ENCODE measurements at regions not wholly inside any gene's neighbourhood (a gene's known extent, or its start where the extent isn't known, plus 50 kb on each side); places are given as distances from the start of the nearest gene placed in this dataset.
"Not testable (repeated sequence)": the region's sequence is repeated elsewhere in the genome, so short reads cannot be mapped to it uniquely, and the experiment has no call there.

DNA sequence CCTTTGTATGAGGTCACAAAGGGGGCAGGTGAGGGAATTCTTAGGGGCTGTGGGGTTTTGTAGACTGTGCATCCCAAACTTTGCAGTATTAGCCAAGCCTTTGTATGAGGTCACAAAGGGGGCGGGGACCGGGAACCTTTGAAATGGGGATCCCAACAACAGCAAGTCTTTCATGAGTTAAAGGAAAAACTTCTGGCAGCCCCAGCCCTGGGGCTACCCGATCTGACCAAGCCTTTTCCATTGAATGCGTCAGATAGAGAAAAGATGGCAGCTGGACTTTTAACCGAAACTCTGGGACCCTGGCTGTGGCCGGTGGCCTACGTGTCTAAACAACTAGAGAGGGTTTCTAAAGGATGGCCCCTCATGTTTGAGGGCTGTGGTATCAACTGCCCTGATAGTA, 79.0 kb upstream of the RUBCNL start:
- not testable (repeated sequence) for DNase-seq (ENCODE audit: low spot score)

- no peak for DNase-seq (ENCODE audit: low spot score)
These were observed 76.7 kb upstream of the RUBCNL start for GRCh38 chr13:46463719-46464118.

DNA sequence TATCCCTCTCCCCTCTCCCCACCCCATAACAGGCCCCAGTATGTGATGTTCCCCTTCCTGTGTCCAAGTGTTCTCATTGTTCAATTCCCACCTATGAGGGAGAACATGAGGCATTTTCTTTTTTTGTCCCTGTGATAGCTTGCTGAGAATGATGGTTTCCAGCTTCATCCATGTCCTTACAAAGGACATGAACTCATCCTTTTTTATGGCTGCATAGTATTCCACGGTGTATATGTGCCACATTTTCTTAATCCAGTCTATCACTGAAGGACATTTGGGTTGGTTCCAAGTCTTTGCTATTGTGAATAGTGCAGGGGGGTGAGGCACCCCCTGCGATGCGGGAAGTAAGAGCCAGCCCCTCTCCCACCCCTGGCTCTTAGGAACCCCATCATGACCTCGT, 73.2 kb upstream of the RUBCNL start:
- DNase-seq (ENCODE audit: low spot score): not testable (repeated sequence)

GRCh38 chr13:46457255-46457654, 70.2 kb upstream of the RUBCNL start:
- DNase-seq (ENCODE audit: low spot score): not testable (repeated sequence)

- not testable (repeated sequence) for DNase-seq (ENCODE audit: low spot score)
These were observed 68.9 kb upstream of the RUBCNL start for GRCh38 chr13:46455924-46456323.

GRCh38 chr13:46451145-46451544, 64.1 kb upstream of the RUBCNL start:
- DNase-seq (ENCODE audit: low spot score): not testable (repeated sequence)

DNA sequence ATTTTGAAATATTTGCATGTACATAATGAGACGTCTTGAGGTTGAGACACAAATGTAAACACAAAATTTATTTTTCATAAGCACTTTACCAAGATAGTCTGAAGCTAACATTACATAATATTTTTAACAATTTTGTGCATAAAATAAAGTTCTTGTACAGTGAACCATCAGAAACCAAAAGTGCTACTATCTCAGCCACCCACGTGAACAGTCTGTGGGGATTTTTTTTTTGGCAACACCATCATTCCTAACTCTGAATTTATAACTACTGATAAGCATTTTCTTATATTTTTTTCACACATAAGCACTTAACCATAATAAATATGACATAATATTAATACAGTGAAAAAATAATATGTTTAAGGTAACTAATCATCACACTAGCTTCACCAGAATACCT, 62.9 kb upstream of the RUBCNL start:
- not testable (repeated sequence) for DNase-seq (ENCODE audit: low spot score)

GRCh38 chr13:46448148-46448547, 61.1 kb upstream of the RUBCNL start:
- not testable (repeated sequence) for DNase-seq (ENCODE audit: low spot score)

DNA sequence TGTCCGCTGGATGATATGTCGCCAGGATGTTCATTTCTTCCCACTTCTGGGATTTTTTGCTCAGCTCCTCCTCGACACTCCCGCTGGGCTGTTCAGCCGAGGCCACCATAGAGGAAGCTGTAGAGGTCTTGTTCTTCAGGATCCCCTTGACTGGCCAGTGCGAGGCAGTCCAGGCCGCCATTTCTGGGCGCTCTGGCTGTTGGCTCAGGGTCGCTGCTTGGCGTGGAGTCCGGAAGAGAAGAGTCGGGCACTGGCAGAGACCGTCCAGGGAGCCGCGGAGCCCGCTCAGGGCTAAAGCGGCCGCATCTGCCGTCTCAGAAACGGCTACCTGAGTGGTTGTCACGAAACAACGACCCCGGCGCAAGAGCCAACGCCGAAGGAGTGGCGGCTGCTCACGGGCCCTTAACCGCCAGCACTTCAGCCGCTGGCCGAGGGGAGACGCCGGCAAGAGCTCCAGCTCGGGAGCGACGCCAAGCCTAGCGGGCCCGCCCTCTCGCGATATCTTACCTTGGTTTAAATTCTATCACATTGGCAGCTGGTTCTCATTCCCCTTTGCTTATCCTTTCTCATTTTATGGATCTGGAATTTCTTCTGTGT, 50.9 kb upstream of the RUBCNL start:
- not testable (repeated sequence) for DNase-seq (ENCODE audit: low spot score)
